22Rv1 (cell line): ENCODE measurements at regions not wholly inside any gene's neighbourhood (a gene's known extent, or its start where the extent isn't known, plus 50 kb on each side); places are given as distances from the start of the nearest gene placed in this dataset.

Experiments
- H3K27ac ChIP-seq: fragments of 450-650 bp; 2 replicates; pipeline ENCODE4 v1.5.1; 2017
- CTCF ChIP-seq: fragments of 450-650 bp; IDR thresholded peaks from 2 replicates; pipeline ENCODE4 v1.5.1; 2017; ENCODE audit warnings: mild to moderate bottlenecking
- ZFX ChIP-seq: fragments of 450-650 bp; IDR thresholded peaks from 2 replicates; pipeline ENCODE4 v1.6.1; 2017; ENCODE audit warnings: antibody characterized with exemption, borderline replicate concordance

- TF ChIP-seq ZFX (no peak), CTCF (no peak)
- H3K27ac ChIP-seq = no peak overlapping the region
These were observed 420.8 kb downstream of the CCDC91 start for GRCh38 chr12:28611115-28611435.

- TF ChIP-seq CTCF (no peak), ZFX (no peak)
- H3K27ac ChIP-seq = no peak overlapping the region
These were observed 421.2 kb downstream of the CCDC91 start for GRCh38 chr12:28611449-28611848.

- TF ChIP-seq CTCF (no peak), ZFX (no peak)
These were observed 427.9 kb downstream of the CCDC91 start for GRCh38 chr12:28618171-28618570.

GRCh38 chr12:28618772-28619171 lies 428.5 kb downstream of the CCDC91 start:
- TF ChIP-seq CTCF (no peak), ZFX (no peak)
- no peak overlapping the region for H3K27ac ChIP-seq

More at GRCh38 chr12:28618171-28618570, 427.9 kb downstream of the CCDC91 start:
- H3K27ac ChIP-seq = no peak overlapping the region

- TF ChIP-seq ZFX (no peak), CTCF (no peak)
- no peak overlapping the region for H3K27ac ChIP-seq
These were observed 430.0 kb downstream of the CCDC91 start for GRCh38 chr12:28620281-28620680.

- TF ChIP-seq CTCF = no peak
- TF ChIP-seq ZFX = no peak
- no peak overlapping the region for H3K27ac ChIP-seq
These were observed 432.1 kb downstream of the CCDC91 start for GRCh38 chr12:28622406-28622805.

- no peak overlapping the region for H3K27ac ChIP-seq
- TF ChIP-seq CTCF (no peak), ZFX (no peak)
These were observed 436.2 kb downstream of the CCDC91 start for GRCh38 chr12:28626504-28626903.
